NCI-H146 (cell line): ENCODE measurements at regions not wholly inside any gene's neighbourhood (a gene's known extent, or its start where the extent isn't known, plus 50 kb on each side); places are given as distances from the start of the nearest gene placed in this dataset.
A peak's percentile ranks its signal among the peaks of the same experiment; 100 is the strongest.

ENCODE experiments used
- DNase-seq: peaks from one replicate; lab custom pipeline; 2025; lab: John Stamatoyannopoulos, UW

GRCh38 chr13:104436555-104436954 is 1370.3 kb upstream of the SLC10A2 start:
- DNase-seq: no peak

- DNase-seq: no peak
Measured at GRCh38 chr13:104431895-104432294, 1365.7 kb upstream of the SLC10A2 start.

GRCh38 chr13:104426435-104426834 is 1360.2 kb upstream of the SLC10A2 start:
- DNase-seq: no peak

GRCh38 chr13:104422668-104423067 is 1356.5 kb upstream of the SLC10A2 start:
- DNase-seq: no peak

GRCh38 chr13:104416973-104417372 is 1350.8 kb upstream of the SLC10A2 start:
- no peak for DNase-seq

- DNase-seq: no peak
Measured at GRCh38 chr13:104414771-104415170, 1348.6 kb upstream of the SLC10A2 start.

- no peak for DNase-seq
Measured at GRCh38 chr13:104414181-104414580, 1348.0 kb upstream of the SLC10A2 start.

GRCh38 chr13:104411141-104411765 is 1345.0 kb upstream of the SLC10A2 start:
- DNase-seq: no peak

- DNase-seq: no peak
Measured at GRCh38 chr13:104408733-104409132, 1342.5 kb upstream of the SLC10A2 start.

GRCh38 chr13:104404325-104404724 is 1338.1 kb upstream of the SLC10A2 start:
- peak; percentile 20 for DNase-seq

GRCh38 chr13:104389691-104390090 is 1323.5 kb upstream of the SLC10A2 start:
- DNase-seq: no peak

- DNase-seq: no peak
Measured at GRCh38 chr13:104387510-104387909, 1321.3 kb upstream of the SLC10A2 start.

- DNase-seq: no peak
Measured at GRCh38 chr13:104385404-104385803, 1319.2 kb upstream of the SLC10A2 start.

- DNase-seq: no peak
Measured at GRCh38 chr13:104382951-104383350, 1316.7 kb upstream of the SLC10A2 start.

GRCh38 chr13:104376588-104376987 is 1310.4 kb upstream of the SLC10A2 start:
- DNase-seq: no peak

GRCh38 chr13:104375614-104376013 is 1309.4 kb upstream of the SLC10A2 start:
- DNase-seq: no peak

- no peak for DNase-seq
Measured at GRCh38 chr13:104372095-104372655, 1306.0 kb upstream of the SLC10A2 start.

GRCh38 chr13:104365430-104365829 is 1299.2 kb upstream of the SLC10A2 start:
- no peak for DNase-seq

GRCh38 chr13:104357672-104358354 is 1291.6 kb upstream of the SLC10A2 start:
- no peak for DNase-seq

GRCh38 chr13:104357174-104357573 is 1291.0 kb upstream of the SLC10A2 start:
- DNase-seq: no peak

- DNase-seq: no peak
Measured at GRCh38 chr13:104355041-104355670, 1288.9 kb upstream of the SLC10A2 start.

GRCh38 chr13:104327211-104327610 is 1261.0 kb upstream of the SLC10A2 start:
- no peak for DNase-seq

GRCh38 chr13:104326523-104326922 is 1260.3 kb upstream of the SLC10A2 start:
- DNase-seq: no peak
